HG02759 (cell line): ENCODE measurements at regions not wholly inside any gene's neighbourhood (a gene's known extent, or its start where the extent isn't known, plus 50 kb on each side); places are given as distances from the start of the nearest gene placed in this dataset.

Experiments used
- ATAC-seq: cut with Tn5 transposase; IDR thresholded peaks from one replicate; pipeline ENCODE4 v1.9.1; 2021; ENCODE audit warnings: mild to moderate bottlenecking, moderate library complexity; ENCODE audit not compliant: unreplicated experiment

DNA sequence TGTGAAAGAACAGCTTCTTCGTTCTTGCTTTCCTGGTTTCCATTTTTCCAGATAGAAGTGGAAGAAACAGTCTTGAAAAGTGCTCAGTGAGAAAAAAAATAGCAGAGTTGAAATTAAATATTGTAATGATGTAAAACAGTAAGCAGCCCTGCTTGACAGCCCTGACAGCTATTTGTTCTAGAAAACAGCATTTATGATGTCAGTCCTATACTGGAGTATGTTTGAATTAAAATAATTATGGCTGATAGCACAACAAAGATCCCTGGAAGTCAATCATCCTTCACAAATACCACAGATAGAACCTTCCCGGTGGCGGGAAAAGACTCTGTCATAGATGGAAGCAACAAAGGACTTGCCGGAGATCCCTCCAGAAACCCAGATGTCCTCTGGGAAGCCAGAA is 298.0 kb upstream of the TNRC6C start:
- ATAC-seq: no peak

DNA sequence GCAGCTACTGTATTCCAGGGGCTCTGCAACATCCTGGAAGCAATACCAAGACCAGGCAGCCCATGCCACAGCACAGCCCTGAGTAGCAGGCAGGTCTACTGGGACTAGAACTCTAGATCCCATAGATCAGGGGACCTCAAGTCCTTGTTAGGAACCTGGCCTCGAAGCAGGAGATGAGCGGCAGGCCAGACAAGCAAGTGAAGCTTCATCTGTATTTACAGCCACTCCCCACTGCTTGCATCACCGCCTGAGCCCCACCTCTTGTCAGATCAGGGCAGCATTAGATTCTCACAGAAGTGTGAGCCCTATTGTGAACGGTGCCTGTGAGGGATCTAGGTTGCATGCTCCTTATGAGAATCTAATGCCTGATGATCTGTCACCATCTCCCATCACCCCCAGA is 295.7 kb upstream of the TNRC6C start:
- ATAC-seq: no peak

DNA sequence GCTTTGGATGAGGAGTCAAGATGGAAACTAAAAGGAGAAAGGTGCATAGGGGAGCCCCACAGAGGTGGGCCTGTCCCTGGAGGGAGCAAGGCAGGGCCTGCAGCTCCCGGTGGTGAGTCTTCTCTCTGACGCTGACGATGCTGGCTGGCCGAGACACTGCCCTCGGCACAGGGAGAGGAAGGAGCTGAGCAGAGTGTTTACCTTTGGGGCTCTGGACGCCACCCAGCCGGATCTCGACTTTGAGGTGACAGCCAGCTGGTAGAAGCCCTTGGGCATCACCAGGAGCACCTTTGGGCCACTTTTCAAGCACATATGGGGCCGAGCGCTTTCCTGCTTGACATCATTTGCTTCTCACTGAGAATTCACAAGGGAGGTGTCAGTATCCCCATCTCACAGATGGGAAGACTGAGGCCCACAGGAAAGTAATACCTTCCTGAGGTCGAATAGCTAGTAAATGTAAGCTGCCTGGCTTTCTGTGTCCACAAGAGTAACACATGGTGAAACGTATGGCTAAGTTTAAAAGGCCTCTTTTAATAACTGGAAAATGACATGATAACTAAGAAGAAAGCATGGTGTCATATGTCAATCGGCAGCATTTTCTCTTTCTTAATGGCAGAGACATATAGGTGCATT is 294.3 kb upstream of the TNRC6C start:
- no peak for ATAC-seq

DNA sequence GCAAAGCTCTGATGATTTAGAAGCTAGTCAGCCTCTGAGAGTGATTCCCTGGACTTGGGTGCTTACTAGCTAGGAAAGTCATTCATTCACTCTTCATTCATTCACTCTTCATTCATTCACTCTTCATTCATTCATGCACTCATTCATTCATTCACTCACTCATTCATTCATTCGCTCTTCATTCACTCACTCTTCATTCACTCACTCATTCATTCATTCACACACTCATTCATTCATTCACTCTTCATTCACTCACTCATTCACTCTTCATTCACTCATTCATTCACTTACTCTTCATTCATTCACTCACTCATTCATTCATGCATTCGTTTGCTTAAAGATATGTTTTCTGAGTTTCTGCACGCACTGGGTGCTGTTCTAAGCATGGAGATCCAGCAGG is 292.7 kb upstream of the TNRC6C start:
- ATAC-seq: no peak

DNA sequence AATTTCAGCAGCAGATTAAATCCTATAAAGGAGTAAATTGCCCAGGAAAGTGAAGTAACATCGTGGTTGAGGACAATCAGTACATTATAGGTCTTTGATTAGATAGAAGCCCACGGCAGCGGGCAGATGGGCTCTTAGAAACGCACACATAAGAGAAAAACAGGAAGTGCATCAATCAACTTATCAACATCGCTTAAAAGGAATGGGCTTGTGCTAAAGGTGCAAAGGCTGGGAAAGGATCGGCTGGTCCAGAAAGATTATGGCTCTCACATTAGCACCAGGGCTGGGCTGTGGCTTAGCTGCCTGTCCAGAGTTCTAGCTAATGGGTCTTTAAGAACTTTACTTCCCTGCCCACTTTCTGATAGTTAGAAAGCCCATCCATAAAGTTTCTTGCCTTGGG is 292.0 kb upstream of the TNRC6C start:
- ATAC-seq: no peak

DNA sequence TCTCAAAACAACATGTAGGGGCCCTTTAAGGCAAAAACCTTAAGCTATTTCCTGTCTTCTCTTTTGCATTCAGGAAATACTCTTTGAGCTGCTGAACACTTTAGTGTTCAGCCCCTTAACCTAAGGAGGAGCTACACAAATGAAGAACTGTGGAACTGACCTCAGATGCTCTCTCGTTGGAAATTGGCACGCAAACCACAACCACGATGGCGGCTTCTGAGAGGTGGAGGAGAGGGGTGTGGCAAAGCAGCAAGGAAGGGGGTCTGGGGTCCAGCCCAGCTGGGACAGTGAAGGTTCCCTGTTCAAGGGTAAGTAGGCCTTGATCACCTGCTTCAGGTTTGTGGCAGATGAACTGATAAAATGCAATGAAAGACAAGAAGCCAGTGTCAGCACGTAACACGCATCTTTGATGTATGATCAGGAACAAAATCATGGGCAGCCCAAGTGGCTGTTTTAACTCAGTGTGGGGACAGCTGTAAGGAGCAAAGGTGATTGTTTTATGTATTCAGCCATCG is 291.6 kb upstream of the TNRC6C start:
- no peak for ATAC-seq

DNA sequence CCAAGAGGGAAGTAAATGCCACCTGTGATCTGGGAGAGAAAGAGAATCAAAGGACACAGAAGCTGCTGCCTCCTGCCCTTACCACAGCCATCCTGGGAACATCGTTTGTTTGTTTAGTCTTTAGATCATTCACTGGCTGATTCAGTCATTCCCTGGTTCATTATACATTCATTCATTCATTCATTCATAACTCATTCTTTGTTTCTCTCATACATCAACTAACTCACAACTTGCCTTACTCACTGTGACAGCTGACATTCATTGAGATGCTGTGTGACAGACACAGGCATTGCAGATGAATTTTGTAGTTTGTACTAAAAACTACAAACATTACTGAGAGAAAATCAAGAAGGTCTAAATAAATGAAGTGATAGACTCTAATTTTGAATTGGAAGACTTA is 291.0 kb upstream of the TNRC6C start:
- no peak for ATAC-seq

DNA sequence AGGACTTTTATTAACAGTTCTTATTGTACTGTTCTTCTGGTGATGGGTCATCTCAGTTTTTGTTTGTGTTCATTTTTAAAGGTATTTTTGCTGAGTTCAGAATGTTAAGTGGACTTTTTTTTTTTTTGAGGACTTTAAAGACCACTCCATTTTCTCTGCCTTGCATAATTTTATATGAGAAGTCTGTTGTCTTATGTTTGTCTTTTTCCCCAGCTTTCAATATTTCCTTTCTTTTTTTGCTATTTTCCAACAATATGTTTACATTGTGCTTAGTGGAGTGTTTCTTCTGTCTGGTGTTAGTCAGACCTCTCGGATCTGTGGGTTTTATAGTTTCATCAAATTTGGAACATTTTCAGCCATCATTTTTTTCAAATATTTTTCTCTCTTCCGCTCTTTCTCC is 290.0 kb upstream of the TNRC6C start:
- no peak for ATAC-seq

DNA sequence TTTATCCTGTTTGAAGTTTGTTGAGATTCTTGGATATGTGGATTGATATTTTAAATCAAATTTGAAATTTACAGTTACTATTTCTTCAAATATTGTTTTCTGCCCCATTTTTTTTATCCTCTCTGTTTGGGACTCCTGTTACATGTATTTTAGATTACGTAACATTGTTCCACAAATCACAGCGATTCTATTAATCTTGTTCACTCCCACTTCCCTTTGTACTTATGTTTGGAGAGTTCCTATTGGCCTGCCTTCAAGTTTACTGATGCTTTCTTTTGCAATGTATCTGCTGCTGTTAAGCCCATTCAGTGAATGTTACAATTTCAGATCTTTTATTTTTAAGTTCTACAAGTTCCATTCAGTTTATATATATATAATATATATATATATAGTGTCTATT is 288.3 kb upstream of the TNRC6C start:
- no peak for ATAC-seq

DNA sequence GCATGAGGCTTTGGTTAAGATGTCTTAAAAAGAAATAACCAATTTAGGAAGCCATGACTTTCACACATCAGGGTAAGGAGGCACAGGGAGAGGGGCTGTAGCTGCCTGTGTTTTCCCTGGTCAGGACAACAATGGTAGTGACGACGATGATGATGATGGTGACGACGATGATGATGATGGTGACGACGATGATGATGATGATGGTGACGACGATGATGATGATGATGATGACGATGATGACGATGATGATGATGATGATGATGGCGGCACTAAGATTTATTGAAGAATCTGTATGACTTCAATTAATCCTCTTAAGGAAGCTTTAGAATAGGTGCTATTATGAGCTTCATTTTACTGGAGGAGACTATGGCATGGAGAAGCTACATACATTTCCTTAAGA is 284.1 kb upstream of the TNRC6C start:
- ATAC-seq: no peak

DNA sequence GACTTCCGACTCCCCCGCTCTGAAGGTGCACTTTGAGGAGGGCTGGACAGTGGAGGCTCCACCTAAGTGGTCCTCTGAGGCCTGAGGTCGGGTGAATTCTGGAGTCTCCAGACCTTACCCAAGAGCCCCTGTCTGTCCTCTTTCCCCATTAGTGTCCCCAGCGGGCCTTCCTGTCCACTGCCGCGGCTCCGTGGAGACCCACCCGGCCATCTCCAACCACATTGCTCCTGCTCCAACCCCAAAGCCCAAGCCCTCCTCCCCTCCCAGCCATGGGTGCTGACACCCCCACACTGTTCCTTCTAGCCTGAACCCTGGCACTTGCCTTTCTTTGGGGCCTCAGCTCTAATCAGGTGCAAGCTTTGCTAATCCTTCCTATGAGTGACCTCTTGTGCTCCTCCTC is 283.1 kb upstream of the TNRC6C start:
- no peak for ATAC-seq

DNA sequence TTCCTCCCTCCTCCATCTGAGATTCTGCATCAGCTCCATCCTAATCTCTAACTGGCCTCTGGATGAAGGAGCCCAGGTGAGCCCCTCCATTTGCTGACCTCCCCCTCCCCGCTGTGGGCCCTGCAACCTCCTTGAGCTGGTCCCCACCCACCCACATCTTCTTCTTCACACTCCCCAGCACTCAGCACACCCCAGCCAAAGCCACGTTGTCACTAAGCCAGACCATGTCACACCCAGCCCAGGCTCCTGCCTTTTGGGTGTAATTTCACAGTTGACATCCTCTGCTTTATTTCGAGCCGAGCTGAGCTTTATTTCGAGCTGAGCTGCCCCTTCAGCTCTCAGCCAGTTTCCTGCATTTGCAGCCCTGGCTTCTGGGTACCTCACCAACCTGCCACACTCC is 282.7 kb upstream of the TNRC6C start:
- no peak for ATAC-seq

DNA sequence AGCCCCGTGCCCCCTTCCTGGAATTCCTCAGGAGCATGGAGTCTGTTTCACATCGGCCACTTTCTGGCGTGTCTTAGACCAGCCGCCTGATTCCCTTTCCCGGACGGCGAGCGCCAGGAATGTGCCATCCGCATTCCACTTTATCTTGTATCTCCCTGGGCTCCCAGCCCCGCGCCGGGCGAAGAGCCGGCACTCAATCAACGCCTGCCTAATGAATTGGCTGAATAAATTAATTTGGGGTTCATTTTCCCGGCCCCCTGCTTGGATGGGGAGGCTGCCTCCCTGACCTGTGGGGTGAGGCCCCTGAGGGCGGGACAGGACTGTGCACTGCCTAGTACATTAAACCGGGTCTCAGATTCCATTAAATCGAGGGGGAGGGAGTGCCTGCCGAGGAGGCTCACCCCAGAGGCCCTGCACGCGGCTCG is 282.3 kb upstream of the TNRC6C start:
- no peak for ATAC-seq

DNA sequence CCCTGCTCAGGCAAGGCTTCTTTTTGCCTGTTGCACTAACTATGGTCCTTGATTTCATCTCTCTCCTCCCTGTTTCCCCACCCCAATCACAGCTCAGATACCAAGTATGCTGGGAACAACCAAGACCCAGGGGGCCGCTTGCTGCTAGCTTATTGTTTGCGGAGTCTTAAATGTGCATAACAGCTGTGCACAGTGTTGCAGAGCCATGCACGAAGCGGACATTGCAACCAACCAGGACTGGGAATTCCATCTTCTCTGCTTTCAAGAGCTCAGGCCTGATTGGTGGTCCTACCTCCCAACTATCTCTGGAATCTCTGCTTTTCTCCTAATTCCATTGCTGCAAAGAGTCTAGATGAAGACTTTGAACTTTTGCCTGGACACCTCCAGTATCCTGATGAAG is 281.3 kb upstream of the TNRC6C start:
- no peak for ATAC-seq

DNA sequence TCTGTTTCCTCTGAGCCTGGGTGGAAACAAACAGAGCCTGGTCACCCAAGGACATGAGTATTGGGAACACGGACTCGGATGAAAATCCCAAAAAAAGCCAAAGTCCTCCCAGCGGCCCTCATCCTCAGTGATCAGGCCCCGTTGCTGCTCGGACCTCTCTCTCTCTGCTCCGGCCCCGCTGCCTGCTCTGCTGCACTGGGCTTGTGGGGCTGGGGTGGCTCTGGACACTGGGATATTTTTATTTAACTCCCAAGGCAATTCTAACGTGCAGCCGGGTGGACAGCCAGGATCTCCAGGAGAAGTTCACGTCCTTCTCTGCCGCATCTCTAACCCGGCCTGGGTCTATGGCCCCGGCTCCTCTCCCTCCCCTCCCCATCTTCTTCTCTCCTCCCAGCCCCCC is 280.9 kb upstream of the TNRC6C start:
- no peak for ATAC-seq

DNA sequence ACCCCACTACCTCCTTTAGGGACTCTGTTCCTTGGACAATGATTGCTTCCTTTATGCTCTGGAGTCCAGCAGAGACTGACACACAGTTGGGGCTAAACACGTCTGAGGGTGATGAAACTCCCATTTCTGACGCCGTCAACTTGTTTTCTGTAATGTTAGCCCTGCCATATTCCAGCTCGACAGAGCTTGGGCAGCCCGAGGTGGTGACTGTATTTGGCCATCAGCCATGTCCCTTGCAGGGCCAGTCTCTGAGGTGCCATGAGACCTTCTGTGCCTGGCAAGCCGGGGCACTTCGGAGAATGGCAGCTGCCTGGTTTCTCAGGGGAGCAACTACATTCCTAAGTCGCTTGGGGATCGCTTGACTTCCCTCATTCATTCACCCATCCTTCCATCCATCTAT is 278.9 kb upstream of the TNRC6C start:
- ATAC-seq: no peak

DNA sequence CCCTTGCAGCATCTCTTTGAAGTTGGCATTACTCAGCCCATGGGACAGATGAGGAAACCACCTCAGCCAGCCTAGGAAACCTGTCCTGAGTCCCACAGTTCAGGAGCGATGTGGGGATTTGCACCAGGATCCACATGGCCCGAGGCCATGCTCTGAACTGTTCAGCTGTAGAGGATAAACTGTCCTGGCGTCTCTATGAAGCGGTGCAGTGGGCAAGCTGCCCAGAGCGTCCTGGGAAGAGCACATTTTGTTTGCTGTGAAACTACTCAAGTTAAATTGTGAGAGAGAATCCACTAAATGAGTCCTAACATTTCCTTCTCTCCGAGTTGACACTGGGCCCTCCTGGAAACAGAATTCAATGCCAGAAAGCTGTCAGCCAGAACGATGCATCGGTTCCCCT is 276.6 kb upstream of the TNRC6C start:
- ATAC-seq: no peak

DNA sequence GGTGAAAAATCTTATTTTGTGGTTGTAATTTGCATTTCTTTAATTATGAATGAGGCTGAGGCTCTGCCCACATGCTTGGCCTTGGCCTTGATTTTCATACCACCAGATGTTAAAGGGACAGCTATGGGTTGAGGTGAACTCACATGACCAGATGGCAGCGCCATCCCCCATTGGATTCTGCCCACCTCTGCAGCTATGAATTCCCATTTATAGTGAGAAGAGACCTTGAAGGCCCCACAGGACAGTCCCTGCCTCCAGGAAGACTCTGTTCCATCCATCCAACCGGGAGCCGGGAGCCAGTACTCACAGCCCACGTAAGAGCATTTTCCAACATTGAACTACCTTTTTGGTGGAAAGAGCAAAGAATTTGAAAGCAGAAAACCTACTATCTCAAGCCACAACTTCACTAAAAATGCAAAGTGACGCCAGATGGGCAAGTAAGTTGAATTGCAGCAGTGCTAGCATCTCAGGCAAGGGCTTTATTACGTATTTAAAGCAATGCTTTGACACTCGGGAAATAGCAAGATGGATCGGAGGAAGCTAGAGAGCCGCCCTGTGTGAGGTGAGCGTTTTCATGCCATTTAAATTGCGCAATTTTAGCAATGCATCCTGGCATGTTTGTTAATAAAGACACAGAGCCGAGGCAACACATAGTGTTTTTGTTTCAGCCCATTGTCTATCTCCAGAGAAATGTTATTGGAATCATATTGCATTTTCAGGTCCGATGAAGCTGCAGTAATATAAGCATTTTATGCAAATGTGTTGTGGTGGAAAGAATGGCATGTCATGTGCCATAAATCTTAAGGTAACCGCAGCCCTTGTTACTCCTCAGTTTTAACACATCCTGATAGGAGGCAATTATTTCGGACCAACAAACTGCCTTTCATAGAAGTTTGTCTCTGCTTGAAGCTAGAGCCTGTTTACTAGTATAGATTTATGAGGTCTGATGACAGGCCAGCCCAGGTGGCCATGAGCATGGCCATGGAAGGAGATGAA is 273.4 kb upstream of the TNRC6C start:
- no peak for ATAC-seq

DNA sequence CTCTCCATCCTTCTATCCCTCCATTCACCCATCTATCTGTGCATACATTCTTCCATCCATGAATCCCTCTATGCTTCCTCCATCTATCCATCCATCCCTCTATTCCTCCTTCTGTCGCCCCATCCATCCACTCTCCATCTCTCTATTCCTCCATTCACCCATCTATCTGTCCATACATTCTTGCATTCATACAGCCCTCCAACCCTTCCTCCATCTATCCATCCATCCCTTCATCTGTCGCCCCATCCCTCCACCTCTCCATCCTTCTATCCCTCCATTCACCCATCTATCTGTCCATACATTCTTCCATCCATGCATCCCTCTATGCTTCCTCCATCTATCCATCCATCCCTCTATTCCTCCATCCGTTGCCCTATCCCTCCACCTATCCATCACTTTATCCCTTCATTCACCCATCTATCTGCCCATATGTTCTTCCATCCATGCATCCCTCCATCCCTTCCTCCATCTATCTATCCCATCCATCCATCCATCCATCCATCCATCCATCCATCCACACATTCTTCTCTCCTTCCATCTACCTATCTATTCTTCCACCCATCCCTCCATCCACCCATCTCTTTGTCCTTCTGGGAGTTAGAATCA is 272.5 kb upstream of the TNRC6C start:
- ATAC-seq: no peak

DNA sequence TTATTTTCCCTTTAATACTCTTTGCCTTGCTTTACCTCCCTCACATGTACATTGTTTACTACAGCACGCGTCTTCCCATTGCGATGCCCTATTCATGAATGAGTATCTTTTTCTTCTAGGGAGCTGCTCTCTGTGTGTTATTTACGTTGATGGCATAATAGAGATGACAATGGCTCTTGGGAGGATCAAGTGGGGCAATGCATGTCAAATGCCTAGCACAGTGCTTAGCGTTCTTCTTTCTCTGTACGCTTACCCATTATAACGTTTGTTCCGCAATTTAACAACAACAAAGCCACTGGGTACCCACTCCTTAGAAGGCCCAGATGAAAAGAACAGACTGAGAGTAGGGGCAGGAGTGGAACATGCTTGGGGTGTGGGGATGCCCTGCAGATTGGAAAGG is 271.6 kb upstream of the TNRC6C start:
- no peak for ATAC-seq

DNA sequence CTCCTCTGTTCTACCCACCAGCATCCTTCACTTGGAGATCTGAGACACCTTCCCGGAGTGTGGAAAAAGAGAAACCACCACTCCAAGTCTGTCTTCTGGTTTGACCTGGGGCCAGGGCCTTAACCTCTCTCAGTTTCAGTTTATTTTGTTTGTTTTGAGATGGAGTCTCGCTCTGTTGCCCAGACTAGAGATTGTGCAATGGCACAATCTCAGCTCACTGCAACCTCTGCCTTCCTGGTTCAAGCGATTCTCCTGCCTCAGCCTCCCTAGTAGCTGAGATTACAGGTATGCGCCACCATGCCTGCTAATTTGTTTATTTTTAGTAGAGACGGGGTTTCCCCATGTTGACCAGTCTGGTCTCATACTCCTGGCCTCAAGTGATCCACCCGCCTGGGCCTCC is 271.1 kb upstream of the TNRC6C start:
- no peak for ATAC-seq

DNA sequence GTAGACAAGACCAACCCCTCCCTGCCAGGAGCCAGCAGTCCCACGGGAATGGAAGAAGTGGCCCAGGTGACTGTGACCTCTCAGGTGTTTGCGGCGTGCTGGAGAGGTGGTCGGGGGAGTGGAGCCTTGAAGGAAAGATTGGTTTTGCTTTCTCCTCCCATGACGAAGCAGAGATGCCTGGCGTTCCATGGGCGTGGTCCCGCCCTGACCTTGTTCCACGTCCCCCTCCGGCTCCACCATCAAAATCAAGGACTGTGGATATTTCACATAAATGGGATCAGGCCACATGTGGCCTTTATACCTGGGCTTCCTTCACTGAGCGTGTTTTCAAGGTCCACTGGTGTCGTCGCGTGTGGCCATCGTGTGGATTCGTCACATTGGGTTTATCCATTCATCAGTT is 270.6 kb upstream of the TNRC6C start:
- no peak for ATAC-seq
